ENCODE measurements at regions not wholly inside any gene's neighbourhood (a gene's known extent, or its start where the extent isn't known, plus 50 kb on each side); places are given as distances from the start of the nearest gene placed in this dataset.

DNA sequence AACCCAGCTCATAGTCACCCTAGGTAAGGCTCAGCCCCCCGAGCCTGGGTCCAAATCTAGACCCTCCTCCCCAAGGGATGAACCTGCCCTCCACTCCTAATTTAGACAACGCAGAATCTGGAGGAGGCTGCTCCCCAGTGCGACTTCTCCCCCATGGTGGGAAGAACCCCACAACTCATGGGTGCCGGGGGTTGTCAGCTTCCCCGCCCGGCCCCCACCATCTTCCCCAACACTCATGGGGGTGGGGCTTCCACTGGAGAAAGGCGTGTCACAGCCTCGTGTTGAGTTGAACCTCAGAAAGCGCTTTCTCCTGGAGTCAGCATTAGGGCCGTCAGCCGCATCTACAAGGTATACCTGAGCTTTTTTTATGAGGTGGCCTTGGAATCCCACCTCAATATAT, 66.9 kb downstream of the IRX2 start (continued):
- TF ChIP-seq BCL11A (IDR thresholded peaks at IDR 0.05; ENCODE audit: low read depth in 2 of 2, low read length in 2 of 2) (no peak), RXRA (IDR thresholded peaks at IDR 0.05; ENCODE audit: insufficient read depth, low read depth, low read length) (no peak), JUND (IDR thresholded peaks at IDR 0.05; ENCODE audit: low read length) (no peak), SUZ12 (IDR thresholded peaks at IDR 0.05; ENCODE audit: low read length) (no peak)

Data from H1 (cell line).